Raji (cell line): ENCODE measurements at regions not wholly inside any gene's neighbourhood (a gene's known extent, or its start where the extent isn't known, plus 50 kb on each side); places are given as distances from the start of the nearest gene placed in this dataset.

Source experiments
- POLR2A ChIP-seq: IDR thresholded peaks from 2 replicates; pipeline ENCODE4 v1.6.1; 2011; ENCODE audit warnings: low read depth, low read length, control low read depth; ENCODE audit not compliant: insufficient read depth

- TF ChIP-seq POLR2A = no peak
Observed at GRCh38 chr1:221621683-221622082, 120.2 kb downstream of the DUSP10 start.

- no peak for TF ChIP-seq POLR2A
Observed at GRCh38 chr1:221622389-221622788, 119.5 kb downstream of the DUSP10 start.

- no peak for TF ChIP-seq POLR2A
Observed at GRCh38 chr1:221625026-221625425, 116.9 kb downstream of the DUSP10 start.

GRCh38 chr1:221626041-221626440, 115.8 kb downstream of the DUSP10 start:
- no peak for TF ChIP-seq POLR2A

GRCh38 chr1:221630236-221630635, 111.7 kb downstream of the DUSP10 start:
- no peak for TF ChIP-seq POLR2A

GRCh38 chr1:221631556-221631955, 110.3 kb downstream of the DUSP10 start:
- TF ChIP-seq POLR2A = no peak

GRCh38 chr1:221632072-221632471, 109.8 kb downstream of the DUSP10 start:
- no peak for TF ChIP-seq POLR2A

- no peak for TF ChIP-seq POLR2A
Observed at GRCh38 chr1:221633841-221634409, 108.0 kb downstream of the DUSP10 start.

- no peak for TF ChIP-seq POLR2A
Observed at GRCh38 chr1:221634606-221635005, 107.3 kb downstream of the DUSP10 start.

GRCh38 chr1:221635305-221635704, 106.6 kb downstream of the DUSP10 start:
- TF ChIP-seq POLR2A = no peak

- TF ChIP-seq POLR2A = no peak
Observed at GRCh38 chr1:221636096-221636495, 105.8 kb downstream of the DUSP10 start.

- no peak for TF ChIP-seq POLR2A
Observed at GRCh38 chr1:221636967-221637366, 104.9 kb downstream of the DUSP10 start.

- no peak for TF ChIP-seq POLR2A
Observed at GRCh38 chr1:221637641-221638041, 104.2 kb downstream of the DUSP10 start.

GRCh38 chr1:221638595-221638994, 103.3 kb downstream of the DUSP10 start:
- no peak for TF ChIP-seq POLR2A

- TF ChIP-seq POLR2A = no peak
Observed at GRCh38 chr1:221641811-221642210, 100.1 kb downstream of the DUSP10 start.

GRCh38 chr1:221643404-221644144, 98.3 kb downstream of the DUSP10 start:
- TF ChIP-seq POLR2A = no peak

- no peak for TF ChIP-seq POLR2A
Observed at GRCh38 chr1:221644145-221644448, 97.8 kb downstream of the DUSP10 start.
